ENCODE measurements at regions not wholly inside any gene's neighbourhood (a gene's known extent, or its start where the extent isn't known, plus 50 kb on each side); places are given as distances from the start of the nearest gene placed in this dataset.
"Not testable (repeated sequence)": the region's sequence is repeated elsewhere in the genome, so short reads cannot be mapped to it uniquely, and the experiment has no call there.

- no peak for DNase-seq (ENCODE audit: low read depth)
Observed at GRCh38 chr14:49106741-49107667, 479.2 kb downstream of the RPS29 start.

GRCh38 chr14:49105956-49106355 lies 480.2 kb downstream of the RPS29 start:
- no peak for DNase-seq (ENCODE audit: low read depth)

GRCh38 chr14:49105512-49105911 lies 480.7 kb downstream of the RPS29 start:
- no peak for DNase-seq (ENCODE audit: low read depth)

GRCh38 chr14:49092345-49092744 lies 493.8 kb downstream of the RPS29 start:
- no peak for DNase-seq (ENCODE audit: low read depth)

GRCh38 chr14:49089107-49089506 lies 497.1 kb downstream of the RPS29 start:
- DNase-seq (ENCODE audit: low read depth) = no peak

- DNase-seq (ENCODE audit: low read depth) = not testable (repeated sequence)
Observed at GRCh38 chr14:49073292-49073691, 512.9 kb downstream of the RPS29 start.

- no peak for DNase-seq (ENCODE audit: low read depth)
Observed at GRCh38 chr14:49058511-49058910, 527.7 kb downstream of the RPS29 start.

GRCh38 chr14:49057838-49058510 lies 528.2 kb downstream of the RPS29 start:
- no peak for DNase-seq (ENCODE audit: low read depth)

- no peak for DNase-seq (ENCODE audit: low read depth)
Observed at GRCh38 chr14:49056021-49056420, 530.2 kb downstream of the RPS29 start.

- no peak for DNase-seq (ENCODE audit: low read depth)
Observed at GRCh38 chr14:49052521-49052920, 533.7 kb downstream of the RPS29 start.

GRCh38 chr14:49051328-49052060 lies 534.7 kb downstream of the RPS29 start:
- DNase-seq (ENCODE audit: low read depth) = no peak

GRCh38 chr14:49050822-49051221 lies 535.4 kb downstream of the RPS29 start:
- no peak for DNase-seq (ENCODE audit: low read depth)

GRCh38 chr14:49049711-49050110 lies 536.5 kb downstream of the RPS29 start:
- no peak for DNase-seq (ENCODE audit: low read depth)

- no peak for DNase-seq (ENCODE audit: low read depth)
Observed at GRCh38 chr14:49044981-49045380, 541.2 kb downstream of the RPS29 start.

GRCh38 chr14:49036984-49037516 lies 549.1 kb downstream of the RPS29 start:
- DNase-seq (ENCODE audit: low read depth) = no peak

GRCh38 chr14:49036266-49036665 lies 549.9 kb downstream of the RPS29 start:
- no peak for DNase-seq (ENCODE audit: low read depth)

GRCh38 chr14:49033131-49033530 lies 553.0 kb downstream of the RPS29 start:
- no peak for DNase-seq (ENCODE audit: low read depth)

- DNase-seq (ENCODE audit: low read depth) = not testable (repeated sequence)
Observed at GRCh38 chr14:49031710-49032109, 554.5 kb downstream of the RPS29 start.

GRCh38 chr14:49019467-49020115 lies 566.6 kb downstream of the RPS29 start:
- no peak for DNase-seq (ENCODE audit: low read depth)

- DNase-seq (ENCODE audit: low read depth) = no peak
Observed at GRCh38 chr14:49017447-49017846, 568.7 kb downstream of the RPS29 start.

- DNase-seq (ENCODE audit: low read depth) = no peak
Observed at GRCh38 chr14:49016381-49016780, 569.8 kb downstream of the RPS29 start.

GRCh38 chr14:49014476-49014875 lies 571.7 kb downstream of the RPS29 start:
- no peak for DNase-seq (ENCODE audit: low read depth)

All from stromal cell of bone marrow (primary cell).